CD4-positive, CD25-positive, alpha-beta regulatory T cell (primary cell): ENCODE measurements at regions not wholly inside any gene's neighbourhood (a gene's known extent, or its start where the extent isn't known, plus 50 kb on each side); places are given as distances from the start of the nearest gene placed in this dataset.
A peak's percentile ranks its signal among the peaks of the same experiment; 100 is the strongest.

Experiments
- ATAC-seq, 2 donors: fragments of 150-1000 bp; cut with Tn5 transposase; one replicate each; pipeline ENCODE4 v1.10.0; 2021; ENCODE audit warnings: low read depth in 2 of 2, moderate number of reproducible peaks in 2 of 2, moderate library complexity in 1 of 2
- DNase-seq, 3 donors: peaks; one replicate each; pipeline versions ENCODE4 v3.0.0 to v3.0.0-alpha.2; 2012 to 2022; ENCODE audit warnings: mixed read lengths in 1 of 3
- H3K27ac ChIP-seq: one replicate; pipeline ENCODE4 v1.7.0; 2013; ENCODE audit warnings: mild to moderate bottlenecking, low read length; ENCODE audit not compliant: insufficient read depth, poor library complexity, severe bottlenecking
- H3K27me3 ChIP-seq: one replicate; pipeline ENCODE4 v1.7.0; 2013; ENCODE audit warnings: low read length; ENCODE audit not compliant: control insufficient read depth, insufficient read depth
- H3K36me3 ChIP-seq: one replicate; pipeline ENCODE4 v1.7.0; 2013; ENCODE audit warnings: mild to moderate bottlenecking, low read length, moderate library complexity; ENCODE audit not compliant: control insufficient read depth, insufficient read depth
- H3K4me1 ChIP-seq: 2 replicates; pipeline ENCODE4 v1.7.0; 2013; ENCODE audit warnings: mild to moderate bottlenecking, low read length; ENCODE audit not compliant: insufficient read depth, control insufficient read depth, poor library complexity, severe bottlenecking
- H3K4me3 ChIP-seq: one replicate; pipeline ENCODE4 v1.7.0; 2013; ENCODE audit warnings: low read depth, mild to moderate bottlenecking, low read length, moderate library complexity
- H3K9me3 ChIP-seq, 2 experiments: 1 replicate in 1 of 2; 2 replicates in 1 of 2; pipeline ENCODE4 v1.7.0; 2013; ENCODE audit warnings: low read length in 2 of 2, mild to moderate bottlenecking in 1 of 2, moderate library complexity in 1 of 2; ENCODE audit not compliant: control insufficient read depth in 2 of 2
- H3K27ac Mint-ChIP-seq, 3 donors: one replicate each; pipeline ENCODE4 v1.8.0; 2020 to 2022; ENCODE audit warnings: mild to moderate bottlenecking in 3 of 3, mixed read lengths in 3 of 3, moderate library complexity in 2 of 3
- H3K27me3 Mint-ChIP-seq: one replicate; pipeline ENCODE4 v1.8.0; 2022; ENCODE audit warnings: mild to moderate bottlenecking, mixed read lengths
- H3K36me3 Mint-ChIP-seq: one replicate; pipeline ENCODE4 v1.8.0; 2020; ENCODE audit warnings: mixed read lengths
- H3K4me1 Mint-ChIP-seq, 4 donors: one replicate each; pipeline ENCODE4 v1.8.0; 2020 to 2022; ENCODE audit warnings: mixed read lengths in 4 of 4, mild to moderate bottlenecking in 1 of 4
- H3K4me3 Mint-ChIP-seq, 4 donors: one replicate each; pipeline ENCODE4 v1.8.0; 2020 to 2022; ENCODE audit warnings: mild to moderate bottlenecking in 4 of 4, mixed read lengths in 4 of 4, moderate library complexity in 3 of 4
- H3K9me3 Mint-ChIP-seq, 7 donors: one replicate each; pipeline ENCODE4 v1.8.0; 2020 to 2022; ENCODE audit warnings: mixed read lengths in 7 of 7, mild to moderate bottlenecking in 3 of 7, moderate library complexity in 2 of 7

GRCh38 chr1:14217384-14217783 lies 381.1 kb upstream of the KAZN start:
- H3K9me3 Mint-ChIP-seq = peaks cover 0 to 12% (median 6%) of the 10 kb centered on the region in 7 donors
- H3K9me3 ChIP-seq = peaks cover 7 to 13% of the 10 kb centered on the region in 2 experiments
- peaks cover 8% of the 10 kb centered on the region for H3K27me3 ChIP-seq
- H3K36me3 ChIP-seq = no peaks in the 10 kb centered on the region
- H3K27ac Mint-ChIP-seq = no peak overlapping the region
- no peaks in the 10 kb centered on the region for H3K4me1 ChIP-seq
- H3K27me3 Mint-ChIP-seq = no peaks in the 10 kb centered on the region
- ATAC-seq = no peak
- H3K4me3 Mint-ChIP-seq = no peak overlapping the region
- H3K4me1 Mint-ChIP-seq = no peaks in the 10 kb centered on the region
- no peak for DNase-seq
- H3K36me3 Mint-ChIP-seq = no peaks in the 10 kb centered on the region
- no peak overlapping the region for H3K27ac ChIP-seq
- H3K4me3 ChIP-seq = no peak overlapping the region

GRCh38 chr1:14220324-14220723 lies 378.2 kb upstream of the KAZN start:
- H3K27ac ChIP-seq = no peak overlapping the region
- no peaks in the 10 kb centered on the region for H3K4me1 ChIP-seq
- DNase-seq = no peak
- no peaks in the 10 kb centered on the region for H3K27me3 ChIP-seq
- no peaks in the 10 kb centered on the region for H3K36me3 Mint-ChIP-seq
- H3K9me3 Mint-ChIP-seq = peaks cover 0 to 12% (median 5%) of the 10 kb centered on the region in 7 donors
- H3K4me1 Mint-ChIP-seq = no peaks in the 10 kb centered on the region
- H3K4me3 Mint-ChIP-seq = no peak overlapping the region
- peaks cover 7 to 8% of the 10 kb centered on the region in 2 experiments for H3K9me3 ChIP-seq
- no peaks in the 10 kb centered on the region for H3K36me3 ChIP-seq
- no peak overlapping the region for H3K4me3 ChIP-seq
- no peaks in the 10 kb centered on the region for H3K27me3 Mint-ChIP-seq
- H3K27ac Mint-ChIP-seq = peak overlapping the region in 1 of 3 donors; percentile 54
- ATAC-seq = no peak

DNA sequence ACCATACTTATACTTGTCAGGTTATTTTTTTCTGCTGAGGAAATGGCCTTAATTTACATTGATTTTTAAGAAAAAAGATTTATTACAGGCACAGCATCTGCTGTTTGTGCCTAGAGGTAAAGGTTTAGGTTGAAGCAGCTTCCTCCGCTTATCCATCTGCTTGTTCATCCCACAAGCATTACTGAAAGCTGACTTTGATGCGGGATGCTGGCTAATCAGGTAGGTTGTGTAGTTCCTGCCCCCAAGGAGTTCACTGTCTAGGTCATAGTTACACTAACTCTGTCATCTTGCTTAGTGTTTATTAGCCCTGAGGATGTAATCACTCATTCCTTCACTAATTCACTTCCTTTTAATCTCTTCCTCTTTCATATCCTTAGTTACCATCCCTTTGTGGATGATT lies 377.7 kb upstream of the KAZN start:
- no peak overlapping the region for H3K27ac ChIP-seq
- H3K36me3 ChIP-seq = no peaks in the 10 kb centered on the region
- no peak for ATAC-seq
- Mint-ChIP-seq H3K9me3 (peaks cover 0 to 13% (median 5%) of the 10 kb centered on the region in 7 donors), H3K4me1 (no peaks in the 10 kb centered on the region), H3K27me3 (no peaks in the 10 kb centered on the region), H3K27ac (peak overlapping the region in 1 of 3 donors; percentile 54), H3K4me3 (no peak overlapping the region), H3K36me3 (no peaks in the 10 kb centered on the region)
- DNase-seq = no peak
- no peak overlapping the region for H3K4me3 ChIP-seq
- H3K9me3 ChIP-seq = peaks cover 7 to 8% of the 10 kb centered on the region in 2 experiments
- H3K4me1 ChIP-seq = no peaks in the 10 kb centered on the region
- H3K27me3 ChIP-seq = no peaks in the 10 kb centered on the region

GRCh38 chr1:14222086-14222485 lies 376.4 kb upstream of the KAZN start:
- H3K4me1 ChIP-seq = no peaks in the 10 kb centered on the region
- Mint-ChIP-seq H3K27ac (no peak overlapping the region), H3K27me3 (no peaks in the 10 kb centered on the region), H3K36me3 (no peaks in the 10 kb centered on the region), H3K4me3 (no peak overlapping the region), H3K4me1 (no peaks in the 10 kb centered on the region), H3K9me3 (peaks cover 0 to 11% (median 5%) of the 10 kb centered on the region in 7 donors)
- peaks cover 6 to 8% of the 10 kb centered on the region in 2 experiments for H3K9me3 ChIP-seq
- ATAC-seq = no peak
- H3K27me3 ChIP-seq = no peaks in the 10 kb centered on the region
- no peak overlapping the region for H3K4me3 ChIP-seq
- H3K27ac ChIP-seq = no peak overlapping the region
- no peak for DNase-seq
- no peaks in the 10 kb centered on the region for H3K36me3 ChIP-seq

GRCh38 chr1:14228677-14229076 lies 369.8 kb upstream of the KAZN start:
- Mint-ChIP-seq H3K27ac (no peak overlapping the region), H3K36me3 (no peaks in the 10 kb centered on the region)
- ATAC-seq = no peak

GRCh38 chr1:14233510-14233909 lies 365.0 kb upstream of the KAZN start:
- H3K4me1 Mint-ChIP-seq = no peaks in the 10 kb centered on the region
- no peak overlapping the region for H3K4me3 Mint-ChIP-seq
- Histone ChIP-seq H3K27me3 (no peaks in the 10 kb centered on the region), H3K4me1 (no peaks in the 10 kb centered on the region), H3K9me3 (peaks cover 5 to 7% of the 10 kb centered on the region in 2 experiments), H3K27ac (no peak overlapping the region), H3K36me3 (no peaks in the 10 kb centered on the region), H3K4me3 (no peak overlapping the region)
- peaks cover 0 to 3% (median 0%) of the 10 kb centered on the region in 7 donors for H3K9me3 Mint-ChIP-seq
- no peaks in the 10 kb centered on the region for H3K27me3 Mint-ChIP-seq
- ATAC-seq (no peak), DNase-seq (no peak)
- no peak overlapping the region for H3K27ac Mint-ChIP-seq
- no peaks in the 10 kb centered on the region for H3K36me3 Mint-ChIP-seq

More at GRCh38 chr1:14228677-14229076, 369.8 kb upstream of the KAZN start:
- Histone ChIP-seq H3K4me1 (no peaks in the 10 kb centered on the region), H3K4me3 (no peak overlapping the region), H3K27ac (no peak overlapping the region), H3K36me3 (no peaks in the 10 kb centered on the region), H3K9me3 (peaks cover 5 to 7% of the 10 kb centered on the region in 2 experiments), H3K27me3 (no peaks in the 10 kb centered on the region)
- Mint-ChIP-seq H3K27me3 (no peaks in the 10 kb centered on the region), H3K4me1 (no peaks in the 10 kb centered on the region), H3K4me3 (no peak overlapping the region), H3K9me3 (peaks cover 0 to 7% (median 2%) of the 10 kb centered on the region in 7 donors)
- DNase-seq = no peak

DNA sequence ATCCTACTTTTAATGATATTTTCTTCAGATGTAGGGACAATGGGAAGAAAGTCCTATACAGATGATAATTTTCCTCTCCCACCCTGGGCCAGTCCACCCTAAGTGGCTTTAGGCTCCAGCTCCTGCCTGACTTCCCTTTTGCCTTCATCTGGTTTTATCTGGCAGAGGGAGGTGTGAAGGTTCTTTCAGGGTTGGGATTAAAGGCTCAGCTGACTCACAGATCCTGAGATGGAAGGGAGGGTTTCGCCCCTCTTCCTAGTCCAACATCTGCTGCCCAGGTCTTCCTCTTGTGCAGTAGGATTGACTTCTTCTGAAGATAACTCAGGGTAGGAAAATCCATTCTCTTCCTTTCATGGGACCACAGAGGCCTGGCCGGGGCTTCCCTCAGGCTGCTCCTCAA lies 362.4 kb upstream of the KAZN start:
- no peak overlapping the region for H3K27ac Mint-ChIP-seq
- ATAC-seq (no peak), DNase-seq (no peak)
- H3K36me3 Mint-ChIP-seq = no peaks in the 10 kb centered on the region
- no peak overlapping the region for H3K4me3 Mint-ChIP-seq
- H3K4me1 ChIP-seq = no peaks in the 10 kb centered on the region
- no peak overlapping the region for H3K27ac ChIP-seq
- H3K27me3 ChIP-seq = no peaks in the 10 kb centered on the region
- H3K9me3 Mint-ChIP-seq = peaks cover 0 to 3% (median 0%) of the 10 kb centered on the region in 7 donors
- no peak overlapping the region for H3K4me3 ChIP-seq
- H3K9me3 ChIP-seq = peaks cover 5 to 7% of the 10 kb centered on the region in 2 experiments
- no peaks in the 10 kb centered on the region for H3K4me1 Mint-ChIP-seq
- no peaks in the 10 kb centered on the region for H3K36me3 ChIP-seq
- peaks cover 4% of the 10 kb centered on the region for H3K27me3 Mint-ChIP-seq

DNA sequence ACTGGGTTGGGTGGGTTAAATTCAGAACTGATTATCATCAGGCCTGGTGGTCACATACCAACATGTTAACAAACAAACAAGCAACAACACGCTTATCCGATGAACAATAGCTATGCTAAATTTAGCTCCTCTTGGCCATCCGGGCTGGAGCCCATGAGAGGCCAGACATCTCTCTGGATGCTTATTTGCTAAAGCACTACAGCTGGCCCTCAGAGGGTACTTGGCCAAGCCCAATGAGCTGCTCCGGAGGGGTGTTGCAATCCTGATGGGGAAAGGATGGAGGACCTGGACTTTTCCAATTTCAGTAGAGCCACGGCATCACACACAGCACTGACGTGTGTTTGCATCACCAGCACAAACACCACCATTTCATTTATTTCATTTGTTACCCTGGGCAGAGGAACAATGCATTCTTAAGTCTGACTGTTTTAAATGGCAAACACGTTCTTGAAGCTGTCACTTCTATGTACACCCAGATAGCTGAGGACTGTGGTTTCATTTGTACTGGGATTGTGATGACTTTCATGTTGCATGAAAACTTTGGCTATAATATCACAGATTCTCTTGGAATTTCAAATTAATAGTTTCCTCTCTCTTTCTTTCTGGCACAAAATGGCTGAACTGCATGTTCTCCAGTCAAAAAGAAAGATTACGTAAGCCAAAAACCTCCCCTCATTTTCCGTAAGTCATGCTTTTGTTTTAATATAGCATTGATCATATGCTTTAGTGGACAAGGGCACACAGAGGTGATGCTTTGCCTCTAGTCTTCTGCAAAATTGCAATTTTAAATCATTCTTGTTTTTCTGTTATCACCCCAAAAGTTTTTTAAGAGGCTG lies 359.8 kb upstream of the KAZN start:
- Mint-ChIP-seq H3K9me3 (no peaks in the 10 kb centered on the region), H3K4me1 (no peaks in the 10 kb centered on the region), H3K27ac (no peak overlapping the region), H3K36me3 (no peaks in the 10 kb centered on the region), H3K27me3 (peaks cover 4% of the 10 kb centered on the region), H3K4me3 (no peak overlapping the region)
- H3K4me3 ChIP-seq = no peak overlapping the region
- H3K4me1 ChIP-seq = no peaks in the 10 kb centered on the region
- no peaks in the 10 kb centered on the region for H3K36me3 ChIP-seq
- no peaks in the 10 kb centered on the region for H3K9me3 ChIP-seq
- ATAC-seq (no peak), DNase-seq (no peak)
- no peak overlapping the region for H3K27ac ChIP-seq
- H3K27me3 ChIP-seq = no peaks in the 10 kb centered on the region
